Esophagus squamous epithelium (tissue), 5 donors: ENCODE measurements at regions not wholly inside any gene's neighbourhood (a gene's known extent, or its start where the extent isn't known, plus 50 kb on each side); places are given as distances from the start of the nearest gene placed in this dataset.

ENCODE experiments used
- DNase-seq: peaks from one replicate; lab custom pipeline; 2025; lab: John Stamatoyannopoulos, UW
- H3K27ac ChIP-seq, 4 donors: fragments of 200-600 bp; sonication (generic); one replicate each; pipeline ENCODE4 v1.5.1; 2016 to 2019; ENCODE audit warnings: mild to moderate bottlenecking in 1 of 4
- H3K27me3 ChIP-seq, 4 donors: fragments of 200-600 bp; sonication (generic); 1 replicate in 3 of 4; 2 replicates in 1 of 4; pipeline versions ENCODE4 v1.5.1 to v1.6.0; 2017 to 2021; ENCODE audit warnings: antibody characterized with exemption in 1 of 4
- H3K36me3 ChIP-seq, 3 donors: fragments of 200-600 bp; sonication (generic); one replicate each; pipeline ENCODE4 v1.5.1; 2016 to 2019
- H3K4me1 ChIP-seq, 3 donors: fragments of 200-600 bp; sonication (generic); one replicate each; pipeline ENCODE4 v1.5.1; 2017 to 2019
- H3K4me3 ChIP-seq, 4 donors: fragments of 200-600 bp; sonication (generic); 1 replicate in 3 of 4; 2 replicates in 1 of 4; pipeline ENCODE4 v1.5.1; 2016 to 2019; ENCODE audit warnings: mild to moderate bottlenecking in 2 of 4, moderate library complexity in 1 of 4
- H3K9me3 ChIP-seq, 3 donors: fragments of 200-600 bp; sonication (generic); one replicate each; pipeline ENCODE4 v1.5.1; 2016 to 2019
- CTCF ChIP-seq, 6 experiments: fragments of 450-650 bp in 4 of 6; fragments of 200-600 bp in 2 of 6; sonication (generic) in 2 of 6; IDR thresholded peaks; one replicate each; pipeline ENCODE4 v1.5.1; 2016 to 2019; ENCODE audit warnings: antibody characterized with exemption in 6 of 6, mild to moderate bottlenecking in 4 of 6, moderate library complexity in 4 of 6
- POLR2A ChIP-seq, 4 donors: fragments of 450-650 bp; IDR thresholded peaks; one replicate each; pipeline ENCODE4 v1.6.1; 2017; ENCODE audit warnings: antibody characterized with exemption in 4 of 4, mild to moderate bottlenecking in 4 of 4, moderate library complexity in 3 of 4
- WGBS, 2 donors: methylation state at CpG; one replicate each; pipeline ENCODE4 v1.1.5; 2018; 5-methylcytosine and 5-hydroxymethylcytosine counted together
- intact Hi-C: fragments of 100-400 bp; cut with DNase I; formaldehyde crosslinking; loops from one replicate; pipeline ENCODE4 v1.15.0; 2022
- donor health status: DM: yes; HTN: yes; CAD: no.

- WGBS, 2 donors = 39 to 54% methylated on average over 3 of the region's 3 CpGs
These were observed 379.9 kb upstream of the EPHA7 start for GRCh38 chr6:93799226-93799625.

GRCh38 chr6:93794166-93794565 lies 374.8 kb upstream of the EPHA7 start:
- no peaks in the 10 kb centered on the region for H3K36me3 ChIP-seq
- intact Hi-C loops = no loop called here
- H3K27me3 ChIP-seq = no peaks in the 10 kb centered on the region
- H3K4me1 ChIP-seq = no peaks in the 10 kb centered on the region
- H3K27ac ChIP-seq = no peak overlapping the region
- H3K9me3 ChIP-seq = no peaks in the 10 kb centered on the region
- no peak for DNase-seq
- no peak overlapping the region for H3K4me3 ChIP-seq
- no peak for TF ChIP-seq CTCF (IDR thresholded peaks at IDR 0.05)

More at GRCh38 chr6:93799226-93799625, 379.9 kb upstream of the EPHA7 start:
- intact Hi-C loops = no loop called here
- no peak for DNase-seq
- Histone ChIP-seq H3K27me3 (no peaks in the 10 kb centered on the region), H3K27ac (no peak overlapping the region), H3K36me3 (no peaks in the 10 kb centered on the region), H3K9me3 (no peaks in the 10 kb centered on the region), H3K4me3 (no peak overlapping the region), H3K4me1 (no peaks in the 10 kb centered on the region)
- TF ChIP-seq POLR2A (IDR thresholded peaks at IDR 0.05) = no peak
- no peak for TF ChIP-seq CTCF (IDR thresholded peaks at IDR 0.05)

- Histone ChIP-seq H3K4me1 (no peaks in the 10 kb centered on the region), H3K4me3 (no peak overlapping the region), H3K27ac (no peak overlapping the region), H3K27me3 (no peaks in the 10 kb centered on the region), H3K36me3 (no peaks in the 10 kb centered on the region), H3K9me3 (no peaks in the 10 kb centered on the region)
- intact Hi-C loops = no loop called here
- DNase-seq = no peak
- no peak for TF ChIP-seq POLR2A (IDR thresholded peaks at IDR 0.05)
- 52 to 73% methylated on average over 4 of the region's 4 CpGs for WGBS, 2 donors
These were observed 373.4 kb upstream of the EPHA7 start for GRCh38 chr6:93792746-93793145.

GRCh38 chr6:93790981-93791380 lies 371.6 kb upstream of the EPHA7 start:
- TF ChIP-seq CTCF (IDR thresholded peaks at IDR 0.05) = no peak
- no peak for TF ChIP-seq POLR2A (IDR thresholded peaks at IDR 0.05)
- Histone ChIP-seq H3K27ac (no peak overlapping the region), H3K4me3 (no peak overlapping the region), H3K4me1 (no peaks in the 10 kb centered on the region), H3K36me3 (no peaks in the 10 kb centered on the region), H3K27me3 (no peaks in the 10 kb centered on the region), H3K9me3 (no peaks in the 10 kb centered on the region)
- no peak for DNase-seq
- intact Hi-C loops = no loop called here
- WGBS, 2 donors = 41 to 60% methylated on average over 1 of the region's 1 CpG

DNA sequence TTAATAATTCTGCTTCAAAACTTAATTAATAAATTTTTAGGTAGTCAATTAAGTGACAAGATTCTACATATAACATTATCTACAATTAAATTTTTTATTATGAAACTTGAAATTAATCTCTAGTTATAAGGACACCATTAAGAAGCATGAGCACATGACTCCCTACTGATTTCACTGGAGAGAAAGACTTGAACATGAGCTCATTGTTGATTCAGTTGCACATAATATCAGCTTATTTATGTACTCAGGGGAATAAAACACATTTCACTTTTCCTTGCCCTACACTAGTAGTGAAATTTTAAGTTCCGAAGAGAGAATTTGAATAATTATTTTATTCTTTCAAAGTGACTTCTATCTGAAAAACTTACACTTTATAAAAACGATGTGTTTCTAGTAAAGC lies 370.2 kb upstream of the EPHA7 start:
- H3K36me3 ChIP-seq = no peaks in the 10 kb centered on the region
- no peaks in the 10 kb centered on the region for H3K9me3 ChIP-seq
- WGBS, 2 donors = 66 to 77% methylated on average over 2 of the region's 2 CpGs
- TF ChIP-seq CTCF (IDR thresholded peaks at IDR 0.05) (no peak), POLR2A (IDR thresholded peaks at IDR 0.05) (no peak)
- no peaks in the 10 kb centered on the region for H3K4me1 ChIP-seq
- H3K27ac ChIP-seq = no peak overlapping the region
- no peaks in the 10 kb centered on the region for H3K27me3 ChIP-seq
- DNase-seq = no peak
- no peak overlapping the region for H3K4me3 ChIP-seq
- intact Hi-C loops = no loop called here

- intact Hi-C loops = no loop called here
- WGBS, 2 donors = 41 to 68% methylated on average over 3 of the region's 3 CpGs
- no peaks in the 10 kb centered on the region for H3K9me3 ChIP-seq
- H3K4me1 ChIP-seq = no peaks in the 10 kb centered on the region
- H3K27me3 ChIP-seq = no peaks in the 10 kb centered on the region
- TF ChIP-seq CTCF (IDR thresholded peaks at IDR 0.05) (no peak), POLR2A (IDR thresholded peaks at IDR 0.05) (no peak)
- DNase-seq = no peak
- H3K36me3 ChIP-seq = no peaks in the 10 kb centered on the region
- no peak overlapping the region for H3K4me3 ChIP-seq
- H3K27ac ChIP-seq = no peak overlapping the region
These were observed 368.5 kb upstream of the EPHA7 start for GRCh38 chr6:93787841-93788240.
